ENCODE measurements at regions not wholly inside any gene's neighbourhood (a gene's known extent, or its start where the extent isn't known, plus 50 kb on each side); places are given as distances from the start of the nearest gene placed in this dataset.

DNA sequence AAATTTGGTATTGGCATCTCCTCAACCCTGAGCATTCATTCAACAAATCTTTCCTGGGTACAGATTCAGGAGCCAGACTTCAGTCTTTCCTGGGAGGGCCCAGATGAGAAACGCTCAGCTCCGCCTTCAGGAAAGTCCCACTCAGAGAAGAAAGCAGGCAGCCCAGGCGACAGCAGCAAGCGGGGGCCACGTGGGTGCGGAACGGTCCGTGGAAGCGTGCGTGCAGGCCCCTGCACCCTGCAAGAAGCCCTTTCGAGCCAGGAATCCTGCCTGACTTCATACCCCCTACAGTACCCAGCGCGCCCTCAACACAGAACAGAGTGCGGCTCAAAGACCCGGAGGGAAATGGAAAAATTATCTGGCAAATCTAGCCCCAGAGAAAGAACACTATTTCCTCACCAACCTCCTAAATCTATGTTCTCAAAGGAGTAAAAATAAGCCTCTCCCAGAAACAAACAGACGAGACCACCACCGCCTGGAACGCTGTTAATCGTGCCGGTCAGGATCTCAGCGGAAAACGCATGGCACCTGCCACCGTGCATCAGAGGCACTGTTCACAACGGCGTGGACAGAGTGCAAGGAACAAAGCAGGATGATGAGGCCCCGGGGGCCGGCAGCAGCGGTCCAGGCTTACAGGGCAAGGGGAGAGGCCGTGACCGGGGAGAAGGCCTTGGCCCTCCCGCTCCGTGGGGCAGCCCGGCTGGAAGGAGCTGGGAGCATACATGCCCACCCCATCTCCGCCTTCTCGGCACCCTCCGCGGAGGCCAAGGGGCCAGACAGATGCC is 318.3 kb downstream of the EIPR1 start (continued):
- TF ChIP-seq, protein P1, sequence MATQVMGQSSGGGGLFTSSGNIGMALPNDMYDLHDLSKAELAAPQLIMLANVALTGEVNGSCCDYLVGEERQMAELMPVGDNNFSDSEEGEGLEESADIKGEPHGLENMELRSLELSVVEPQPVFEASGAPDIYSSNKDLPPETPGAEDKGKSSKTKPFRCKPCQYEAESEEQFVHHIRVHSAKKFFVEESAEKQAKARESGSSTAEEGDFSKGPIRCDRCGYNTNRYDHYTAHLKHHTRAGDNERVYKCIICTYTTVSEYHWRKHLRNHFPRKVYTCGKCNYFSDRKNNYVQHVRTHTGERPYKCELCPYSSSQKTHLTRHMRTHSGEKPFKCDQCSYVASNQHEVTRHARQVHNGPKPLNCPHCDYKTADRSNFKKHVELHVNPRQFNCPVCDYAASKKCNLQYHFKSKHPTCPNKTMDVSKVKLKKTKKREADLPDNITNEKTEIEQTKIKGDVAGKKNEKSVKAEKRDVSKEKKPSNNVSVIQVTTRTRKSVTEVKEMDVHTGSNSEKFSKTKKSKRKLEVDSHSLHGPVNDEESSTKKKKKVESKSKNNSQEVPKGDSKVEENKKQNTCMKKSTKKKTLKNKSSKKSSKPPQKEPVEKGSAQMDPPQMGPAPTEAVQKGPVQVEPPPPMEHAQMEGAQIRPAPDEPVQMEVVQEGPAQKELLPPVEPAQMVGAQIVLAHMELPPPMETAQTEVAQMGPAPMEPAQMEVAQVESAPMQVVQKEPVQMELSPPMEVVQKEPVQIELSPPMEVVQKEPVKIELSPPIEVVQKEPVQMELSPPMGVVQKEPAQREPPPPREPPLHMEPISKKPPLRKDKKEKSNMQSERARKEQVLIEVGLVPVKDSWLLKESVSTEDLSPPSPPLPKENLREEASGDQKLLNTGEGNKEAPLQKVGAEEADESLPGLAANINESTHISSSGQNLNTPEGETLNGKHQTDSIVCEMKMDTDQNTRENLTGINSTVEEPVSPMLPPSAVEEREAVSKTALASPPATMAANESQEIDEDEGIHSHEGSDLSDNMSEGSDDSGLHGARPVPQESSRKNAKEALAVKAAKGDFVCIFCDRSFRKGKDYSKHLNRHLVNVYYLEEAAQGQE (IDR thresholded peaks at IDR 0.05; ENCODE audit: low read depth, low read length): no peak
- no peak for TF ChIP-seq TCF12 (IDR thresholded peaks at IDR 0.05)
- TF ChIP-seq GABPA (IDR thresholded peaks at IDR 0.05; ENCODE audit: low read depth): no peak
- TF ChIP-seq FOXM1 (IDR thresholded peaks at IDR 0.05; ENCODE audit: low read depth): no peak

DNA sequence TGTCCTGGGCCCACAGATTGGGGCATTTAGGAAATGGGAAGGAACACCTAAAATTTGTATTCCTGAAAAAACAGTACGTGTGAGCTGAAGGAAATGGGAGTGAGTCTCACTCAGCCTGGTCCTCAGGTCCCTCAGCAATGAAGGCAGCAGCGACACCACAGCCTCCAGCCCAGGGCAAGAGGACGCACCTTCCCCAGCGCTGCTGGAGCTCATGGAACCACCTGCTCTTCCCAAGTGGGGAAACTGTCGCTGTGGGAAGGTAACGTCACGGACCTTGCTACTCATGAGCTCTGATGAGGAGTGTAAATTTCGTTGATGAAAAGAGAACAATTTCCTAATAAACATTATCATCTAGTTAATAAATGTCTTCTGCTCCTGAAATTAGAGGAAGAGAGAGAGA is 323.6 kb downstream of the EIPR1 start:
- H3K4me1 ChIP-seq (ENCODE audit: control insufficient read depth in 1 of 2, insufficient read depth in 2 of 2, low read depth in 1 of 2, low read length in 1 of 2): no peaks in the 10 kb centered on the region; a peak in 1 of 4 replicates
- CTCF ChIA-PET: interaction anchor here (2.5 kb wide), 1 partner anchor 13 kb away, joined by 8 read pairs; no protein-coding TSS in a partner anchor
- H3K9me3 ChIP-seq: no peaks in the 10 kb centered on the region
- no peaks in the 10 kb centered on the region for H4K20me1 ChIP-seq (ENCODE audit: insufficient read depth)
- POLR2A ChIA-PET: interaction anchor here (0.6 kb wide), 1 partner anchor 190 kb away, joined by 3 read pairs; no protein-coding TSS in a partner anchor
- no peaks in the 10 kb centered on the region for H3K27me3 ChIP-seq (ENCODE audit: insufficient read depth)
- DNase-seq: no peak
- H3K4me2 ChIP-seq: no peak overlapping the region
- 37% methylated on average over 8 of the region's 8 CpGs for WGBS (ENCODE audit: low lambda C conversion rate)
- H3K79me2 ChIP-seq (ENCODE audit: insufficient read depth): no peaks in the 10 kb centered on the region
- no peak for TF ChIP-seq ELF1 (IDR thresholded peaks at IDR 0.05)
- no peak for TF ChIP-seq YY1 (IDR thresholded peaks at IDR 0.05; ENCODE audit: low read depth)
- TF ChIP-seq EP300 (IDR thresholded peaks at IDR 0.05; ENCODE audit: borderline replicate concordance in 1 of 2, low read depth in 1 of 2, low read length in 1 of 2): no peak
- TF ChIP-seq RXRA (IDR thresholded peaks at IDR 0.05; ENCODE audit: borderline replicate concordance, low read depth): no peak
- TF ChIP-seq, protein P2, sequence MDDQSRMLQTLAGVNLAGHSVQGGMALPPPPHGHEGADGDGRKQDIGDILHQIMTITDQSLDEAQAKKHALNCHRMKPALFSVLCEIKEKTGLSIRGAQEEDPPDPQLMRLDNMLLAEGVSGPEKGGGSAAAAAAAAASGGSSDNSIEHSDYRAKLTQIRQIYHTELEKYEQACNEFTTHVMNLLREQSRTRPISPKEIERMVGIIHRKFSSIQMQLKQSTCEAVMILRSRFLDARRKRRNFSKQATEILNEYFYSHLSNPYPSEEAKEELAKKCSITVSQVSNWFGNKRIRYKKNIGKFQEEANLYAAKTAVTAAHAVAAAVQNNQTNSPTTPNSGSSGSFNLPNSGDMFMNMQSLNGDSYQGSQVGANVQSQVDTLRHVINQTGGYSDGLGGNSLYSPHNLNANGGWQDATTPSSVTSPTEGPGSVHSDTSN (IDR thresholded peaks at IDR 0.05): no peak
- TF ChIP-seq RFX5 (IDR thresholded peaks at IDR 0.05; ENCODE audit: low read length): no peak
- no peak overlapping the region for H3K4me3 ChIP-seq (ENCODE audit: low read depth in 2 of 2, low read length in 1 of 2)
- no peaks in the 10 kb centered on the region for H3K36me3 ChIP-seq (replicated peaks in 1 of 2; ENCODE audit: control insufficient read depth in 1 of 2, insufficient read depth in 2 of 2, low read length in 1 of 2)
- H3K9ac ChIP-seq: no peak overlapping the region
- H2AFZ ChIP-seq (ENCODE audit: low read depth): no peak overlapping the region
- no peaks in the 10 kb centered on the region for H3K9me2 ChIP-seq
- H3F3A ChIP-seq (replicated peaks; ENCODE audit: insufficient read depth): no peaks in the 10 kb centered on the region
- no peak overlapping the region for H3K27ac ChIP-seq (ENCODE audit: low read depth in 2 of 2, low read length in 1 of 2)

DNA sequence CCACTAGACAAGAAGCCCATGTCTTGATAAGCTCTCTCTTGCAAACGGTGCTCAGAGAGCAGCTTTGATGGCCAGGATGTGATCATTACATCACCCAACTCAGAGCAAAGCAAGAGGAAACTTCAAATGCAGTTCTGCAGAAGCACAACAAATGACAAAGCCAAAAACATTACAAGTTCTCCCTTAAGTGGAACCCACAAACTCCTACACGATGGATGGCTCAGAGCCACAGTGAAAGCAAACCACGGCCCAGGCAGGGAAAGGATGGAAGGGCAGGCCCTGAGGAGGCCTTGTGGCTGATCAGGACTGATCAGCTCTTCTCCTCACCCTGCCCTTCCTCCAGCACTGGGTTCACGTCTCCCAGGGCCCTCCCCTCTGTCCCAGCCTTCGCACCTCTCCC is 326.4 kb downstream of the EIPR1 start:
- POLR2A ChIA-PET: no interaction called here
- no peak for DNase-seq
- H2AFZ ChIP-seq (ENCODE audit: low read depth): no peak overlapping the region
- H3K9me2 ChIP-seq: no peaks in the 10 kb centered on the region
- H3K4me1 ChIP-seq (ENCODE audit: control insufficient read depth in 1 of 2, insufficient read depth in 2 of 2, low read depth in 1 of 2, low read length in 1 of 2): no peaks in the 10 kb centered on the region; a peak in 1 of 4 replicates
- H3K79me2 ChIP-seq (ENCODE audit: insufficient read depth): no peaks in the 10 kb centered on the region
- H3K27ac ChIP-seq (ENCODE audit: low read depth in 2 of 2, low read length in 1 of 2): no peak overlapping the region
- 28% methylated on average over 5 of the region's 5 CpGs for WGBS (ENCODE audit: low lambda C conversion rate)
- no peaks in the 10 kb centered on the region for H3K36me3 ChIP-seq (replicated peaks in 1 of 2; ENCODE audit: control insufficient read depth in 1 of 2, insufficient read depth in 2 of 2, low read length in 1 of 2)
- H3F3A ChIP-seq (replicated peaks; ENCODE audit: insufficient read depth): no peaks in the 10 kb centered on the region
- CTCF ChIA-PET: no interaction called here
- H4K20me1 ChIP-seq (ENCODE audit: insufficient read depth): no peaks in the 10 kb centered on the region
- no peak overlapping the region for H3K4me3 ChIP-seq (ENCODE audit: low read depth in 2 of 2, low read length in 1 of 2)
- H3K4me2 ChIP-seq: no peak overlapping the region
- no peaks in the 10 kb centered on the region for H3K27me3 ChIP-seq (ENCODE audit: insufficient read depth)
- no peaks in the 10 kb centered on the region for H3K9me3 ChIP-seq
- no peak overlapping the region for H3K9ac ChIP-seq
- TF ChIP-seq FOXM1 (IDR thresholded peaks at IDR 0.05; ENCODE audit: low read depth): no peak
- TF ChIP-seq, protein P3, sequence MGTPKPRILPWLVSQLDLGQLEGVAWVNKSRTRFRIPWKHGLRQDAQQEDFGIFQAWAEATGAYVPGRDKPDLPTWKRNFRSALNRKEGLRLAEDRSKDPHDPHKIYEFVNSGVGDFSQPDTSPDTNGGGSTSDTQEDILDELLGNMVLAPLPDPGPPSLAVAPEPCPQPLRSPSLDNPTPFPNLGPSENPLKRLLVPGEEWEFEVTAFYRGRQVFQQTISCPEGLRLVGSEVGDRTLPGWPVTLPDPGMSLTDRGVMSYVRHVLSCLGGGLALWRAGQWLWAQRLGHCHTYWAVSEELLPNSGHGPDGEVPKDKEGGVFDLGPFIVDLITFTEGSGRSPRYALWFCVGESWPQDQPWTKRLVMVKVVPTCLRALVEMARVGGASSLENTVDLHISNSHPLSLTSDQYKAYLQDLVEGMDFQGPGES (IDR thresholded peaks at IDR 0.05; ENCODE audit: low read depth, low read length): no peak
- TF ChIP-seq MEF2A (IDR thresholded peaks at IDR 0.05; ENCODE audit: borderline replicate concordance, low read depth): no peak
- TF ChIP-seq JUND (IDR thresholded peaks at IDR 0.05): no peak
- TF ChIP-seq, protein P4, sequence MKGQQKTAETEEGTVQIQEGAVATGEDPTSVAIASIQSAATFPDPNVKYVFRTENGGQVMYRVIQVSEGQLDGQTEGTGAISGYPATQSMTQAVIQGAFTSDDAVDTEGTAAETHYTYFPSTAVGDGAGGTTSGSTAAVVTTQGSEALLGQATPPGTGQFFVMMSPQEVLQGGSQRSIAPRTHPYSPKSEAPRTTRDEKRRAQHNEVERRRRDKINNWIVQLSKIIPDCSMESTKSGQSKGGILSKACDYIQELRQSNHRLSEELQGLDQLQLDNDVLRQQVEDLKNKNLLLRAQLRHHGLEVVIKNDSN (IDR thresholded peaks at IDR 0.05; ENCODE audit: borderline replicate concordance, low read depth): no peak
- no peak for TF ChIP-seq POLR2AphosphoS5 (IDR thresholded peaks at IDR 0.05; ENCODE audit: low read depth, low read length)
- TF ChIP-seq, protein P5, sequence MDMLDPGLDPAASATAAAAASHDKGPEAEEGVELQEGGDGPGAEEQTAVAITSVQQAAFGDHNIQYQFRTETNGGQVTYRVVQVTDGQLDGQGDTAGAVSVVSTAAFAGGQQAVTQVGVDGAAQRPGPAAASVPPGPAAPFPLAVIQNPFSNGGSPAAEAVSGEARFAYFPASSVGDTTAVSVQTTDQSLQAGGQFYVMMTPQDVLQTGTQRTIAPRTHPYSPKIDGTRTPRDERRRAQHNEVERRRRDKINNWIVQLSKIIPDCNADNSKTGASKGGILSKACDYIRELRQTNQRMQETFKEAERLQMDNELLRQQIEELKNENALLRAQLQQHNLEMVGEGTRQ (IDR thresholded peaks at IDR 0.05; ENCODE audit: borderline replicate concordance, low read depth, low read length): no peak
